BE2C (cell line): ENCODE measurements at regions not wholly inside any gene's neighbourhood (a gene's known extent, or its start where the extent isn't known, plus 50 kb on each side); places are given as distances from the start of the nearest gene placed in this dataset.
"Not testable (repeated sequence)": the region's sequence is repeated elsewhere in the genome, so short reads cannot be mapped to it uniquely, and the experiment has no call there.

Experiments
- DNase-seq: peaks from one replicate; pipeline ENCODE4 v3.0.0-alpha.2; 2020
- H3K27me3 ChIP-seq: fragments of 250-450 bp; sonication (Bioruptor Pico); 2 replicates; pipeline ENCODE4 v1.5.1; 2020; ENCODE audit warnings: mild to moderate bottlenecking
- H3K36me3 ChIP-seq: fragments of 250-450 bp; sonication (Bioruptor Pico); 2 replicates; pipeline ENCODE4 v1.5.1; 2020; ENCODE audit warnings: mild to moderate bottlenecking
- H3K4me1 ChIP-seq: fragments of 250-450 bp; sonication (Bioruptor Pico); 2 replicates; pipeline ENCODE4 v1.5.1; 2020
- H3K4me3 ChIP-seq: 2 replicates; pipeline ENCODE4 v1.5.1; 2011; ENCODE audit warnings: low read depth, low read length
- H3K9me3 ChIP-seq: fragments of 250-450 bp; sonication (Bioruptor Pico); 2 replicates; pipeline ENCODE4 v1.5.1; 2020
- TF ChIP-seq, protein P1 (sequence below): IDR thresholded peaks from 2 replicates; pipeline ENCODE4 v1.5.1; 2012; ENCODE audit warnings: mild to moderate bottlenecking, low read depth, low read length

DNA sequence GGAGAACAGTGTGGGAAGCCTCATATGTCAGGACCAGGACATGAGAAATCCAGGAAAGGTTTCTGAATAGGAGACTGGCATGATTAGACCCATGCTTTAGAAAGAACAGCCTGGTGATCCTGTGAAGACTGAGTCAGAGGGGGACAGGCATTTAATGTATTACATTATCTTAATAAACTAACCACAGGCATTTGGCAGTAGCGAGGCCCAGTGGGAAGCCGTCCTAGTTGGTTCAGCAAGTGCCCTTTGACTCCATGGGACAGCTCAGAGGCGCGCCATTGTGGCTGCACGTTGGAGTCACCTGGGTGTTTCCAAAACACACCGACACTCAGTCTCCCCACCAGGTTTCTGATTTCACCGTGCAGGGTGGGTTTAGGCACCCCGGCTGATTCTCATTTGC, 90.5 kb upstream of the DGKG start:
- Histone ChIP-seq H3K4me1 (peaks cover 13% of the 10 kb centered on the region), H3K27me3 (no peaks in the 10 kb centered on the region), H3K9me3 (no peaks in the 10 kb centered on the region), H3K4me3 (no peak overlapping the region), H3K36me3 (no peaks in the 10 kb centered on the region)
- TF ChIP-seq, protein P1, sequence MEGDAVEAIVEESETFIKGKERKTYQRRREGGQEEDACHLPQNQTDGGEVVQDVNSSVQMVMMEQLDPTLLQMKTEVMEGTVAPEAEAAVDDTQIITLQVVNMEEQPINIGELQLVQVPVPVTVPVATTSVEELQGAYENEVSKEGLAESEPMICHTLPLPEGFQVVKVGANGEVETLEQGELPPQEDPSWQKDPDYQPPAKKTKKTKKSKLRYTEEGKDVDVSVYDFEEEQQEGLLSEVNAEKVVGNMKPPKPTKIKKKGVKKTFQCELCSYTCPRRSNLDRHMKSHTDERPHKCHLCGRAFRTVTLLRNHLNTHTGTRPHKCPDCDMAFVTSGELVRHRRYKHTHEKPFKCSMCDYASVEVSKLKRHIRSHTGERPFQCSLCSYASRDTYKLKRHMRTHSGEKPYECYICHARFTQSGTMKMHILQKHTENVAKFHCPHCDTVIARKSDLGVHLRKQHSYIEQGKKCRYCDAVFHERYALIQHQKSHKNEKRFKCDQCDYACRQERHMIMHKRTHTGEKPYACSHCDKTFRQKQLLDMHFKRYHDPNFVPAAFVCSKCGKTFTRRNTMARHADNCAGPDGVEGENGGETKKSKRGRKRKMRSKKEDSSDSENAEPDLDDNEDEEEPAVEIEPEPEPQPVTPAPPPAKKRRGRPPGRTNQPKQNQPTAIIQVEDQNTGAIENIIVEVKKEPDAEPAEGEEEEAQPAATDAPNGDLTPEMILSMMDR: no peak
- DNase-seq: no peak

DNA sequence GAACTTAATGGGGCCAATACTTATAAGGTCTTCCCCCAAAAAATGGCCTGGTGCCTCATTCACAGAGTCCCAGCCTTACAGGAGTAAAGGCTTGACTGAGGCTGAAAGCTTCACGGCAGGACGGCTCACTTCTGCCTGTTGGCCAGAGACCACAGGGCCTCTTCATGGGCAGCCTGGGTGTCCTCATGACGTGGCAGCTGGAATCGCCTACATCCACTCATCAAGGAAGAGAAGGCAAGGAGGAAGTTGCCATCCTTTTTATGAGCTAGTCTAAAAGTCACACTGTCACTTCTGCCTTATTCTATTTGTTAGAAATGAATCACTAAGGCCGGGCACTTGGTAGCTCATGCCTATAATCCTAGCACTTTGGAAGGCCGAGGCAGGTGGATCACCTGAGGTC, 89.3 kb upstream of the DGKG start:
- TF ChIP-seq, protein P1: no peak
- Histone ChIP-seq H3K36me3 (no peaks in the 10 kb centered on the region), H3K4me1 (peaks cover 7% of the 10 kb centered on the region), H3K27me3 (no peaks in the 10 kb centered on the region), H3K4me3 (no peak overlapping the region), H3K9me3 (no peaks in the 10 kb centered on the region)
- DNase-seq: no peak

DNA sequence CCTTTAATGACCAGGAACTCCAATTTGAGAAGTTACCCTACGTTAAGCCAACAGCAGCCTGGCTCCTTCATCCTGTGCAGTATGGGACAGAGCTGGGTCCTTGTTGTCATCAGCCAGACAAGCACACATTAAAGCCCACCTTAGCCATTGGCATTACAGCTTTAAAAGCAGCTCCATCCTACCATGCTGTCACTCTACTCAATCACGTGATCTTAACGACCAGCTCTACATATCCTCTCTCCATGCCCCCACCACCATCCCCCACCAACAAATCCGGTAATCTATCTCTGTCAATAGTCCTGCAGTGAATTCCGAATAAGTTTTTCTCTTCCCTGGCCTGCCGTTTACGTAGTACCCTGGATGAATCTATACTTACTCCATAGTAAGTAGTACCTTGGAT, 82.9 kb upstream of the DGKG start:
- no peak for DNase-seq
- Histone ChIP-seq H3K4me3 (no peak overlapping the region), H3K27me3 (no peaks in the 10 kb centered on the region), H3K36me3 (no peaks in the 10 kb centered on the region), H3K9me3 (no peaks in the 10 kb centered on the region), H3K4me1 (peaks cover 19% of the 10 kb centered on the region)
- TF ChIP-seq, protein P1: no peak

DNA sequence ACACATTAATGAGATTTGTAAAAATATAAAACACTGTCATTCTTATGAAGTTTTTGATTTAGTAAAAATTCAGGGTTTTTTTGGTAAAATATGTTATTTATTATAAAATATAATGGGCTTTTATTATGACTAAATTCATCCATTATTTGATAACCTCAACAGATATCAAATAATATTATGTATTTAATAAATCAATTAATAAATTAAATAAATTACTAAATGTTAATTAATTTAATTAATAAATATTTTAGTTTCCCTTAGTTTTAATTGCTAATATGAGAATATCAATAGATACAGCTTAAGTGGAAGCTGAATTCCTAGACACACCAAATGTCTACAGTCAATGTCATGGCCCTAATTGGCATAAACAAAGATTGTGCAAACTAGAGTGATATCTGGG, 82.3 kb upstream of the DGKG start:
- no peaks in the 10 kb centered on the region for H3K36me3 ChIP-seq
- no peak for DNase-seq
- H3K9me3 ChIP-seq: no peaks in the 10 kb centered on the region
- peaks cover 14% of the 10 kb centered on the region for H3K4me1 ChIP-seq
- no peaks in the 10 kb centered on the region for H3K27me3 ChIP-seq
- no peak overlapping the region for H3K4me3 ChIP-seq
- TF ChIP-seq, protein P1: no peak

DNA sequence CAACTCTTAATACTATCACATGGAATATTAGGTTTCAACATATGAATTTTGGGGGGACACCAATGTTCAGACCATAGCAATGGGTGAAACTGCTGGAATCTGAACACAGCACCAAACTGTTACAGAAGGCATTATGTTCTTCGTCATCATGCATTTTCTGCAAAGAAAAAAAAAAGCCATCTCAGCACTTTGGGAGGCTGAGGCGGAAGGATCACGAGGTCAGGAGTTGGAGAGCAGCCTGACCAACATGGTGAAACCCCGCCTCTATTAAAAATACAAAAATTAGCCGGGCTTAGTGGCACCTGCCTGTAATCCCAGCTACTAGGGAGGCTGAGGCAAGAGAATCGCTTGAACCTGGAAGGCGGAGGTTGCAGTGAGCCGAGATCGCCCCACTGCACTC, 80.9 kb upstream of the DGKG start:
- peaks cover 12% of the 10 kb centered on the region for H3K4me1 ChIP-seq
- not testable (repeated sequence) for H3K9me3 ChIP-seq, H3K36me3 ChIP-seq, H3K4me3 ChIP-seq, DNase-seq, H3K27me3 ChIP-seq

- H3K27me3 ChIP-seq: no peaks in the 10 kb centered on the region
- H3K9me3 ChIP-seq: no peaks in the 10 kb centered on the region
- H3K4me3 ChIP-seq: no peak overlapping the region
- TF ChIP-seq, protein P1: no peak
- H3K36me3 ChIP-seq: no peaks in the 10 kb centered on the region
- DNase-seq: peak; percentile 57
- H3K4me1 ChIP-seq: peaks cover 12% of the 10 kb centered on the region
Measured at GRCh38 chr3:186442162-186442561, 80.1 kb upstream of the DGKG start.

GRCh38 chr3:186440891-186441290, 78.9 kb upstream of the DGKG start:
- Histone ChIP-seq H3K9me3 (no peaks in the 10 kb centered on the region), H3K36me3 (no peaks in the 10 kb centered on the region), H3K4me1 (peaks cover 12% of the 10 kb centered on the region), H3K4me3 (no peak overlapping the region), H3K27me3 (no peaks in the 10 kb centered on the region)
- TF ChIP-seq, protein P1: no peak
- no peak for DNase-seq
